Loucy (cell line): ENCODE measurements at regions not wholly inside any gene's neighbourhood (a gene's known extent, or its start where the extent isn't known, plus 50 kb on each side); places are given as distances from the start of the nearest gene placed in this dataset.

ENCODE experiments used
- EZH2phosphoT487 ChIP-seq: fragments of 200-600 bp; IDR thresholded peaks from 2 replicates; pipeline ENCODE4 v1.6.1; 2018; ENCODE audit warnings: antibody characterized with exemption, mild to moderate bottlenecking, moderate library complexity, borderline replicate concordance
- TF ChIP-seq, protein P1 (sequence below): fragments of 200-600 bp; sonication (generic); conservative IDR thresholded peaks from 2 replicates; pipeline ENCODE4 v1.5.1; 2014; ENCODE audit warnings: mild to moderate bottlenecking, antibody characterized with exemption, low read length

- TF ChIP-seq, protein P1, sequence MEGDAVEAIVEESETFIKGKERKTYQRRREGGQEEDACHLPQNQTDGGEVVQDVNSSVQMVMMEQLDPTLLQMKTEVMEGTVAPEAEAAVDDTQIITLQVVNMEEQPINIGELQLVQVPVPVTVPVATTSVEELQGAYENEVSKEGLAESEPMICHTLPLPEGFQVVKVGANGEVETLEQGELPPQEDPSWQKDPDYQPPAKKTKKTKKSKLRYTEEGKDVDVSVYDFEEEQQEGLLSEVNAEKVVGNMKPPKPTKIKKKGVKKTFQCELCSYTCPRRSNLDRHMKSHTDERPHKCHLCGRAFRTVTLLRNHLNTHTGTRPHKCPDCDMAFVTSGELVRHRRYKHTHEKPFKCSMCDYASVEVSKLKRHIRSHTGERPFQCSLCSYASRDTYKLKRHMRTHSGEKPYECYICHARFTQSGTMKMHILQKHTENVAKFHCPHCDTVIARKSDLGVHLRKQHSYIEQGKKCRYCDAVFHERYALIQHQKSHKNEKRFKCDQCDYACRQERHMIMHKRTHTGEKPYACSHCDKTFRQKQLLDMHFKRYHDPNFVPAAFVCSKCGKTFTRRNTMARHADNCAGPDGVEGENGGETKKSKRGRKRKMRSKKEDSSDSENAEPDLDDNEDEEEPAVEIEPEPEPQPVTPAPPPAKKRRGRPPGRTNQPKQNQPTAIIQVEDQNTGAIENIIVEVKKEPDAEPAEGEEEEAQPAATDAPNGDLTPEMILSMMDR, result no peak
- TF ChIP-seq EZH2phosphoT487, result no peak
Measured at GRCh38 chr12:13718271-13718670, 263.1 kb downstream of the GRIN2B start.
